T-cell (primary cell): ENCODE measurements at regions not wholly inside any gene's neighbourhood (a gene's known extent, or its start where the extent isn't known, plus 50 kb on each side); places are given as distances from the start of the nearest gene placed in this dataset.
"Not testable (repeated sequence)": the region's sequence is repeated elsewhere in the genome, so short reads cannot be mapped to it uniquely, and the experiment has no call there.

Experiments
- ATAC-seq, 4 experiments: fragments of 200-7000 bp in 3 of 4; fragments of 150-1000 bp in 1 of 4; cut with Tn5 transposase; replicated peaks in 1 of 4; 1 replicate in 3 of 4; 2 replicates in 1 of 4; pipeline ENCODE4 v1.10.0; 2021; ENCODE audit warnings: moderate library complexity in 3 of 4, mild to moderate bottlenecking in 2 of 4, moderate number of reproducible peaks in 1 of 4
- CTCF ChIA-PET, 2 donors: fragments of 300-600 bp; sonication (Branson Sonifier 250); formaldehyde crosslinking; loops; one replicate each; lab custom pipeline; 2022; ENCODE audit warnings: antibody characterized with exemption in 2 of 2; lab: Charles Lee
- POLR2A ChIA-PET, 2 donors: fragments of 300-600 bp; sonication (Branson Sonifier 250); formaldehyde crosslinking; loops; one replicate each; lab custom pipeline; 2022; ENCODE audit warnings: antibody characterized with exemption in 2 of 2; lab: Charles Lee
- DNase-seq, 35 experiments: peaks; one replicate each; pipeline versions ENCODE4 v3.0.0 to v3.0.0-alpha.2; 2013 to 2023
- H3K27ac ChIP-seq: one replicate; pipeline ENCODE4 v1.5.1; 2013; ENCODE audit warnings: low read length
- H3K27me3 ChIP-seq, 2 experiments: replicated peaks in 1 of 2; 1 replicate in 1 of 2; 2 replicates in 1 of 2; pipeline versions ENCODE4 v1.6.1 to v1.7.0; 2013; ENCODE audit warnings: low read length in 1 of 2, mixed read lengths in 1 of 2; ENCODE audit not compliant: control insufficient read depth in 2 of 2, insufficient read depth in 2 of 2; ENCODE audit errors: extremely low read depth in 1 of 2
- H3K36me3 ChIP-seq, 2 donors: 1 replicate in 1 of 2; 2 replicates in 1 of 2; pipeline versions ENCODE4 v1.6.1 to v1.7.0; 2013; ENCODE audit warnings: low read length in 1 of 2; ENCODE audit not compliant: control insufficient read depth in 2 of 2, insufficient read depth in 1 of 2; ENCODE audit errors: extremely low read depth in 1 of 2
- H3K4me1 ChIP-seq, 2 experiments: 1 replicate in 1 of 2; 2 replicates in 1 of 2; pipeline versions ENCODE4 v1.6.1 to v1.7.0; 2013; ENCODE audit warnings: low read length in 2 of 2, mixed read lengths in 1 of 2; ENCODE audit not compliant: insufficient read depth in 2 of 2, control insufficient read depth in 1 of 2; ENCODE audit errors: extremely low read depth in 1 of 2
- H3K4me3 ChIP-seq, 2 donors: 1 replicate in 1 of 2; 2 replicates in 1 of 2; pipeline versions ENCODE4 v1.5.1 to v1.7.0; 2013; ENCODE audit warnings: mild to moderate bottlenecking in 2 of 2, low read length in 1 of 2, moderate library complexity in 1 of 2; ENCODE audit not compliant: control insufficient read depth in 1 of 2; ENCODE audit errors: extremely low read depth in 1 of 2
- H3K9me3 ChIP-seq: 2 replicates; pipeline ENCODE4 v1.7.0; 2013
- H3K27ac Mint-ChIP-seq, 2 donors: one replicate each; pipeline ENCODE4 v1.8.0; 2020 to 2021; ENCODE audit warnings: mild to moderate bottlenecking in 2 of 2, mixed read lengths in 2 of 2
- H3K27me3 Mint-ChIP-seq, 2 donors: one replicate each; pipeline ENCODE4 v1.8.0; 2021 to 2022; ENCODE audit warnings: mixed read lengths in 2 of 2
- H3K36me3 Mint-ChIP-seq: one replicate; pipeline ENCODE4 v1.8.0; 2021; ENCODE audit warnings: mixed read lengths
- H3K4me1 Mint-ChIP-seq, 3 donors: one replicate each; pipeline ENCODE4 v1.8.0; 2020 to 2022; ENCODE audit warnings: mixed read lengths in 3 of 3, mild to moderate bottlenecking in 1 of 3
- H3K4me3 Mint-ChIP-seq, 3 donors: one replicate each; pipeline ENCODE4 v1.8.0; 2020 to 2022; ENCODE audit warnings: mild to moderate bottlenecking in 3 of 3, mixed read lengths in 3 of 3, moderate library complexity in 3 of 3
- H3K9me3 Mint-ChIP-seq, 3 donors: one replicate each; pipeline ENCODE4 v1.8.0; 2020 to 2022; ENCODE audit warnings: mixed read lengths in 3 of 3
- WGBS: methylation state at CpG from one replicate; pipeline ENCODE4 v1.1.5; 2013; ENCODE audit warnings: missing lambda C conversion rate; ENCODE audit not compliant: insufficient coverage; 5-methylcytosine and 5-hydroxymethylcytosine counted together

DNA sequence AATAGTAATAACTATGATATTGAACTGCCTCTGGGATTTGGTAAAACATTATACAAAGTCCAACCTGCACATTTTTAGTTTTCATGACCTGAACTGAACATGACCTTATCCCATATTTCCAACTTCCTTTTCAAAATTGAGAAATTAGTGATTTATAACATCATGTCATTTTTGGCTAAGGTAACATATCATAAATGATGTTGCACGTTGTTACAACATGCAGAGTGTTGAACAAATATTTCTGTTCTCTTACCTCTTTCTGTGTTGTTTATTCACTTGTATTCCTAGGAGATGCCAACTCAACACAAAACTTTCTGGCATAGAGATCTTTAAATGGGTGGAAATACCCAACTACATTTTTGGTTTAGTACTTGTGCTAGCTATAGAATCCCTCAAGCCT lies 496.0 kb downstream of the SLC6A15 start:
- H3K36me3 Mint-ChIP-seq: no peaks in the 10 kb centered on the region
- Histone ChIP-seq H3K4me1 (no peaks in the 10 kb centered on the region), H3K4me3 (no peak overlapping the region), H3K9me3 (no peaks in the 10 kb centered on the region), H3K36me3 (no peaks in the 10 kb centered on the region), H3K27ac (no peak overlapping the region), H3K27me3 (no peaks in the 10 kb centered on the region)
- peaks cover 0 to 9% (median 0%) of the 10 kb centered on the region in 3 donors for H3K9me3 Mint-ChIP-seq
- POLR2A ChIA-PET: interaction anchor here in 1 of 2 donors (0.6 kb wide), 1 partner anchor 193 kb away, joined by 3 read pairs; no protein-coding TSS in a partner anchor
- WGBS: no CpG with 5 or more reads among the region's 1 CpG
- no peaks in the 10 kb centered on the region for H3K27me3 Mint-ChIP-seq
- no peak overlapping the region for H3K27ac Mint-ChIP-seq
- H3K4me3 Mint-ChIP-seq: no peak overlapping the region
- no peaks in the 10 kb centered on the region for H3K4me1 Mint-ChIP-seq
- no peak for ATAC-seq
- DNase-seq: no peak
- CTCF ChIA-PET: no interaction called here

DNA sequence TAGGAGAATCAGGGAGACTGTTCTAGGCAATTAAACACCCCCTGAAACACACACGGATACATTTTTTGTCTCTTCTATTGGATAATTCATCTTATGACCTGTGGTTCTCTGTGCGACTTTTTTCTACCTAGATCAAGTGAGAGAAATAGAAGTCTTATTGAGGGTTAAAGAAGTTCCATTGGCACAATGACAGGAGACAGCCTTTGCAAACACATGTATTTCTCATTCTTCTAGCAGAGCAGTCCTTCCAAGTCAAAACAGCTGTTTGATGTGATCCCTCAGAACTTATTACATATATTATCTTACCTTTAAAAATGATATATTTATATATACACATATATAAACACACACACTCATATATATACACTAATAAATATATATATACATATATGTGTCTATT lies 496.7 kb downstream of the SLC6A15 start:
- Mint-ChIP-seq H3K27me3 (no peaks in the 10 kb centered on the region), H3K4me1 (no peaks in the 10 kb centered on the region), H3K9me3 (peaks cover 0 to 9% (median 0%) of the 10 kb centered on the region in 3 donors), H3K36me3 (no peaks in the 10 kb centered on the region), H3K27ac (no peak overlapping the region), H3K4me3 (no peak overlapping the region)
- no peak overlapping the region for H3K4me3 ChIP-seq
- ChIA-PET CTCF (no interaction called here), POLR2A (no interaction called here)
- H3K27ac ChIP-seq: no peak overlapping the region
- ATAC-seq (no peak), DNase-seq (no peak)
- H3K36me3 ChIP-seq: no peaks in the 10 kb centered on the region
- H3K4me1 ChIP-seq: no peaks in the 10 kb centered on the region
- no CpG with 5 or more reads among the region's 2 CpGs for WGBS
- no peaks in the 10 kb centered on the region for H3K27me3 ChIP-seq
- H3K9me3 ChIP-seq: no peaks in the 10 kb centered on the region

DNA sequence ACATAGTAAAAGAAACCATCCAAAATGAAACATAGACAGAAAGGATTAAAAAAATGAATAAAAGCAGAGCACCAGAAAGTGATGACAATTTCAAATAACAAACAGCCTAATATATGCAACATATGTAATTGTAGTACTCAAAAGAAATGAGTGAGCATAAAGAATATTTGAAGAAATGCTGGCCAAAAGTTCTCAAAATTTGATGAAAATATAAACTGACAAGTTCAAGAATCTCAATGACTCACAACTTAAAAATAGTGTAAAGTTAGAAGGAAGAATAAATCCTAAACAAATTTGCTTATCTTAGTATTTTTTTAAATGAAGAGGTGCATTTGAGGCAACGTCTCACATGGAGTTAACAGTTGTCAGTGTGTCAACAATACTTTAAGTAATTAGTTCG lies 498.9 kb downstream of the SLC6A15 start:
- Histone ChIP-seq H3K27ac (no peak overlapping the region), H3K36me3 (no peaks in the 10 kb centered on the region), H3K9me3 (no peaks in the 10 kb centered on the region), H3K4me1 (no peaks in the 10 kb centered on the region), H3K4me3 (no peak overlapping the region), H3K27me3 (no peaks in the 10 kb centered on the region)
- Mint-ChIP-seq H3K27ac (no peak overlapping the region), H3K36me3 (no peaks in the 10 kb centered on the region), H3K4me1 (no peaks in the 10 kb centered on the region), H3K27me3 (no peaks in the 10 kb centered on the region), H3K9me3 (peaks cover 0 to 9% (median 0%) of the 10 kb centered on the region in 3 donors), H3K4me3 (no peak overlapping the region)
- ChIA-PET POLR2A (no interaction called here), CTCF (no interaction called here)
- ATAC-seq (no peak), DNase-seq (no peak)
- no CpG with 5 or more reads among the region's 2 CpGs for WGBS

DNA sequence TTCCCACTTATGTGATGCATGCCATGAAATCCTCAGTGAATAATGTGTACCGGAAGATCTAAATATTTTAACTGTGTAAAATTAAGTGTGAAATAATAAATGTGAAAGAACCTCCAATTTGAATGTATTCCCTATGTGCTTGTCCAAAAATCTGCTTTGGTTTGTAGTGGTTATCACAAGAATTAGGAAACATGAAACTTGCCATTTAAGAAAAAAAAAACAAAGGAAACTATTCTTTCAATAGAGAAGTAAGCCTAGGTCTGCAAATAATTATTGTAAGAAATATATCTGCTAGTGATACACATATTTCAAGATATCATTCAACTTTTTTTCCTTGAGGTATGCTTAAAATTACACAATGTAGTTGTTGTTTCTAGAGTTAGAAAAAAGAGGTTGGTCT lies 500.4 kb downstream of the SLC6A15 start:
- CTCF ChIA-PET: no interaction called here
- Mint-ChIP-seq H3K9me3 (peaks cover 0 to 9% (median 2%) of the 10 kb centered on the region in 3 donors), H3K4me1 (no peaks in the 10 kb centered on the region), H3K27me3 (no peaks in the 10 kb centered on the region), H3K4me3 (no peak overlapping the region), H3K27ac (no peak overlapping the region), H3K36me3 (no peaks in the 10 kb centered on the region)
- POLR2A ChIA-PET: no interaction called here
- ATAC-seq (no peak), DNase-seq (no peak)
- Histone ChIP-seq H3K27me3 (no peaks in the 10 kb centered on the region), H3K36me3 (no peaks in the 10 kb centered on the region), H3K4me3 (no peak overlapping the region), H3K4me1 (no peaks in the 10 kb centered on the region), H3K27ac (no peak overlapping the region), H3K9me3 (no peaks in the 10 kb centered on the region)
- no CpG with 5 or more reads among the region's 1 CpG for WGBS

DNA sequence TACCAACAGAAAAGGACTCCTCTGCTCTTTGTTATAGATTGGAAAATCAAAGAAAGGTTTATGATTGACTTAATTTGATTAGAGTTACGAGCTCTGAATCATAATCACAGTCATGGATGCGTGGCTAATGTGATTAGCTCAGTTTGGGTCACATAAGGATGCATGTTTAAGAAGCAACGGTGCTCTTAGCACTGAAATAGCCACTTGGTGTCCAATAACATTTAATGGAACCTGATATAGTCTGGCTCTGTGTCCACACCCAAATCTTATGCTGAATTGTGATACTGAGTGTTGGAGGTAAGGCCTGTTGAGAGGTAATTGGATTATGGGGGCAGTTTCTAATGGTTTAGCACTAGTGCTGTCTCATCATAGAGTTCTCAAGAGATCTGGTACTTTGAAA lies 501.6 kb downstream of the SLC6A15 start:
- DNase-seq (no peak), ATAC-seq (no peak)
- 45% methylated on average over 3 of the region's 3 CpGs for WGBS
- no peaks in the 10 kb centered on the region for H3K4me1 ChIP-seq
- H3K27me3 Mint-ChIP-seq: no peaks in the 10 kb centered on the region
- H3K9me3 ChIP-seq: no peaks in the 10 kb centered on the region
- ChIA-PET POLR2A (no interaction called here), CTCF (no interaction called here)
- H3K36me3 Mint-ChIP-seq: no peaks in the 10 kb centered on the region
- no peak overlapping the region for H3K4me3 Mint-ChIP-seq
- peaks cover 0 to 6% (median 2%) of the 10 kb centered on the region in 3 donors for H3K9me3 Mint-ChIP-seq
- no peaks in the 10 kb centered on the region for H3K36me3 ChIP-seq
- H3K27me3 ChIP-seq: no peaks in the 10 kb centered on the region
- no peak overlapping the region for H3K27ac ChIP-seq
- no peak overlapping the region for H3K4me3 ChIP-seq
- H3K27ac Mint-ChIP-seq: no peak overlapping the region
- H3K4me1 Mint-ChIP-seq: no peaks in the 10 kb centered on the region

DNA sequence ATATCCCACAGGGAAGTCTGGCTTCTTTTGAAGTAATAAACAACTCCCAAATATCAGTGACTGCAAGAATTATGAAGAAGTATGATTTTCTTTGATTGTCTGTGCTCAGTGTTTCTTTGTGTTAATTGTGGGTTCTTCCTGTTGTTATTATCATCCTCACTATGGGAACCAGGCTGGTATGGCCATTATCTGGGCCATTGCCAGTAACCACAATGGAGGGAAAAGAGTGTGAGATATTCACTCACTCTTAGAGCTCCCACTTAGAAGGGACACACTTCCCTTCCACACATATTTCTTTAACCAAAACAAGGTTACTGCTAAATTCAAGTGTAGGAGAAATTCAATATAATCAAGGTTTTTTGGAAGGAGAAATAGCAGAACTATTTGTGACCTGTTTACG lies 503.7 kb downstream of the SLC6A15 start:
- ChIA-PET CTCF (no interaction called here), POLR2A (no interaction called here)
- DNase-seq (no peak), ATAC-seq (no peak)
- H3K4me1 Mint-ChIP-seq: no peaks in the 10 kb centered on the region
- H3K36me3 Mint-ChIP-seq: no peaks in the 10 kb centered on the region
- H3K27me3 Mint-ChIP-seq: no peaks in the 10 kb centered on the region
- WGBS: no CpG with 5 or more reads among the region's 1 CpG
- no peak overlapping the region for H3K27ac ChIP-seq
- no peaks in the 10 kb centered on the region for H3K4me1 ChIP-seq
- H3K9me3 Mint-ChIP-seq: peaks cover 2 to 6% (median 4%) of the 10 kb centered on the region in 3 donors
- H3K27me3 ChIP-seq: no peaks in the 10 kb centered on the region
- no peaks in the 10 kb centered on the region for H3K36me3 ChIP-seq
- no peaks in the 10 kb centered on the region for H3K9me3 ChIP-seq
- no peak overlapping the region for H3K27ac Mint-ChIP-seq
- H3K4me3 Mint-ChIP-seq: no peak overlapping the region
- H3K4me3 ChIP-seq: no peak overlapping the region

DNA sequence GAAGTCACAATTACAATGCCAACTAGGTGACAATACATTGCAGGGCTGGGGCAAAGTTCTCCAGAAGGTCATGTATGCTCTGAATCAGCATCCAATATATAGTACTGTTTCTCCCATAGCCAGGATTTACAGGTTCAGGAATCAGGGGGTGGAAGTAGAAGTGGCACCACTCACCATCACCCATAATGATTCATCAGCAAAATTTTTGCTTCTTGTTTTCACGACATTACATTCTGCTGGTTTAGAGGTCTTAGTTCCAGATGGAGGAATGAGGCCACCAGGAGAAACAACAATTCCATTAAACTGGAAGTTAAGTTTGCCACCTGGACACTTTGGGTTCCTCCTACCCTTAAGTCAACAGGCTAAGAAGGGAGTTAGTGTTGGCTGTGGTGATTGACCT lies 505.9 kb downstream of the SLC6A15 start:
- DNase-seq, H3K9me3 Mint-ChIP-seq, H3K27ac Mint-ChIP-seq, ATAC-seq, H3K27me3 ChIP-seq, H3K4me3 ChIP-seq, H3K27me3 Mint-ChIP-seq, H3K9me3 ChIP-seq, H3K36me3 Mint-ChIP-seq, POLR2A ChIA-PET, H3K4me1 Mint-ChIP-seq, H3K4me1 ChIP-seq, H3K27ac ChIP-seq, CTCF ChIA-PET, H3K36me3 ChIP-seq, H3K4me3 Mint-ChIP-seq: not testable (repeated sequence)
- no CpG with 5 or more reads among the region's 1 CpG for WGBS
